GM18520 (cell line): ENCODE measurements at regions not wholly inside any gene's neighbourhood (a gene's known extent, or its start where the extent isn't known, plus 50 kb on each side); places are given as distances from the start of the nearest gene placed in this dataset.

Experiments used
- ATAC-seq: cut with Tn5 transposase; IDR thresholded peaks from one replicate; pipeline ENCODE4 v1.9.1; 2021; ENCODE audit not compliant: unreplicated experiment

- ATAC-seq, result no peak
These were observed 79.4 kb upstream of the IFNE start for GRCh38 chr9:21561502-21561901.

DNA sequence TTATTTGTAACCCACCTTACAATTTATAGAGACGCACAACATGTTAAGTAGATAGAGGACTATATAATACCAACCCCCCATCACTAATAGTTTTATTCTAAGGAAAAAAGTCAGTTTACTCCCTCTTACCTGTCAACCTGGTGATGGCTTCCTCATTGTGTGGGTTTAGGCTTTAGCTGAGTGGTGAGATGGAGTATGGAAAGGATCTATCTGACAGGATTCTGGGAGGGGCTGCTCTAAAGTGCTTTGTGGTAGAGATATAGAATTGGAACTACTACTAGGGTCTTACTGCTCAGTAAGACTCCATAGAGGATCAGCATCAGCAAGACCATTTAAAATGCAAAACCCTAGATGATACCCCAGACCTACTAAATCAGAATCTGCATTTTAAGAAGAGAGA lies 82.1 kb upstream of the IFNE start:
- no peak for ATAC-seq

DNA sequence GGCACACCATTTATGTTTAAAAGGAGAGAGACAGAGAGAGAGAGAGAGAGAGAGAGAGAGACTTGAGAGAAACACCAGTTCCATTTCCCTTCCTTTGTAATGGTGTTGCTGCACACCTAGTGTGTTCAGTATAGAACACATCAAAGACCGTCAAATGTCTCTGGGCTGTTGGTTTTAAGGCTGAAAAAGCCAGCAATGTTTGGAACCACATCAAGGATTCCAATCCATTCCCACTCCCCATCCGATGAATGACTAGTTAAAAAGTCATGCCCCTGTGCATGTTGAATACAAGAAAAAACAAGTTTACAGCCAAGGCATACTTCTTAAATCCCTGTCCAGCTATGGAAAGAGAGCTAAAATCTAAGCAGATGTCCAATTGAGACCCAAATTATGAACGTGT lies 83.0 kb upstream of the IFNE start:
- no peak for ATAC-seq

GRCh38 chr9:21567926-21568325 lies 85.8 kb upstream of the IFNE start:
- ATAC-seq, result no peak

DNA sequence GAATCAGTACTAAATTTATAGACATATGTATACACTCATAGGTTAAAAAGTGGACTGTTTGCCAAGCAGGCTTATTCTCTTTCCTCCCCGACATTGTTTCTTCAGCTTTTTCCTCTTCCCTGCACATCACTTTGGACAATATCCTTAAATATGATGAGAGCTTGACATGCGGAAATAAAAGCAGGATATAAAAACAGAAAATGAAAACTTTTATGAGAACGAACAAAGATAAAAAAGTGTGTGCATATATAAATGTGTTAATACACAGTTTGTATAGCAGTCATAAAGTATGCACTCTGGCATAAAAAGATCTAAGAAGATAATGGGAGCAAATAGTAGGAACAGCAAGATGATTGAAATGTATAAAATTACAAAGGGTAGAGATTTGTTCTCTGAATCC lies 86.4 kb upstream of the IFNE start:
- no peak for ATAC-seq

DNA sequence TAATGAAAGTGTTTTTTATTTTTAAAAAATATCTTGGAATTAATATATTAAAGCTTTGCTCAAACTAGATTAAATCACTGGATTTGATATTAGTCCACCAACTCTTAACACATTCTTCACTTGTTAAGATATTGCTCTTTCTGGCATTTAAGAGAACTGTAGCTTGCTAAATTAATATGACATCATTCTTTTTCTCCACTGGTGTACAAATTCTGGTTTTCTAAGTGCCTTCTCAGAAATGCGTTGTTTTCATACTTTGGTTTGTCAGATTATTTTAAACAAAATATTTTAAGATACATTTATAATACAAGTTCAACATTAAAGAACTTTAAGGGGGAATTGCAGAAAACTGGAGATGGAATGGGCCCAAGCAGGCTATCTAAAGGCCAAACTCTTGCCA lies 87.6 kb upstream of the IFNE start:
- no peak for ATAC-seq

DNA sequence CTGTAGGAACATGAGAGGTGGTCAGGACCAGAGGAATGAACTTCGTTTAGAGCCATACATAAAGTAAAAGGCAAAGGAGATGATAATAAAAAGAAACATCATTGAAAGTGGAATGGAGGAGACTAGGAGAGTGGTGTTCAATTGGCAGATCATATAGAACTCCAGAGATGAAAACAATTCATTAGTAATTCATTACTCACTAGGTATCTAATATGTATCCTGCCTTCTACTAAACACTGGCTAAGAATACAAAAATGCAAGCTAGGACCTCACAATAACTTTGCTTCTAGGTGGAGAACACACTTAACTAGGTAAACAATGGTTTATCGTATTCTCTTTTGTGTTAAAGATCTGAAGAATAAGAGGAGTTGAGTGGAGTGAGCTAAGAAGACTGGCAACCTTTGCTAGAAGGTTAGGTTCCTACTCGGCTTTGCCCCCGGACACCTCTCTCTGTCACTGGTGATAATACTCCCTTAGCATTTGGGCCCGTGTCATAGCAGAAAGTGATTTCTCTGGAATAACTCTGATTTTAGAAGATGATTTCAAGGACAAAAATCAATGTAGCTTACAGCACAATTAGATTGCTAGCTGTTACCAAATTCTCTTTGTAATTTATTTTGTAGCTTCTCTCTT lies 88.6 kb upstream of the IFNE start:
- ATAC-seq, result no peak

DNA sequence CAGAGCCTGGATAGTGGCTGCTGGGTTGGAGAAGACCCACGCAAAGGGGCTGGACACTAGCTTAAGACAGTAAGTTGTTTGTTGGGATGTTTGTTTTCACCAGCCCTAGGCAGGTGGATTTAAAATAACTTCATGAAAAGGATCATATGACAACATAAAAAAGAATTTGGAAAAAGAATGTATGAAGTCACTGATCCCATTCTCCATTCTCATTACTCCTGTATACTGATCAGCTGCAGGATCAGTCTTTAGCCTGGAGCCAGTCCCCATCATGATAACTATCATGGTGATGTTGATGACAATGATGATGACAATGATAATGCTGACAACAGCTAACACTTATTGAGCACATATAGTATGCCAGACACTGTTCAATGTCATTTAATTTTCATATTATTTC lies 92.1 kb upstream of the IFNE start:
- no peak for ATAC-seq

DNA sequence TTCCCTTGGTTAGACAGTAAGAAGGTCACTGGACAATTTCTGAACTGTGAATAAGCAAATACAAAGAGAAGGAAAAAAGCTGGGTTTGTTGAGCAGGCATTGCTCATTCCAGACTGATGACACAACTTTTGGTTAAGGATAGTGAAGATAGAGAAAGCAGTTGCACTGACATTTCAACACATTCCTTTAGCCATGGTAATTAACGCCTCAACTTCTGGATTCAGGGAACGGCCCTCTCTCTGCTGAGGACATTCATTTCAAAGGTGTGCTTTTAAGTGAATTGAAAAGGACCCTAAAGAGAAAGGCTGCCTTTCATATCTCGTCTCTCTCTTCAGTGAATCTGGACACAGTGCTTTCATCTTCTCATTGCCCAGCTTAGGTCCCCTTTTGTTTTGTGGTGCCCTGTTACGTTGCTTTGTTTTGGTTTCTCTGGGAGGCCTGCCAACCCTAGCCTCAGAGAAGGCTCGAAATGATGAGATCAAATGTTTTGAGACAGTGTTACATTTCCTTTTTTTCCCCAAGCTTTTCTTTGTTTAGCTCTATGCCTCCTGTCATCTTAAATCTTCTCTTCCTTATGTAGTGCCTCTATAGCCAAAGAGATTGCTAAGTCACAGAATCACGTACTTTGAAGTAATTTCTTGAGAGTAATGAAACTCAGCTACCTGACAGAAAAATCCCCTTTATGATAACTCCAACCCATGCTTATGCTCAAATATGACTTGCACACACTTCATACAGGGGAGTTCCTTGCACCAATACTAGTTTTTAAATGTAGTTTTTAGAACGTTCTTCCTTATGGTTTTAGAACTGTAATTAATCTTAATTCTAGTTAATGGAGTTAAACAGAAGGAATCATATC lies 94.4 kb upstream of the IFNE start:
- ATAC-seq, result peak; percentile 47

- ATAC-seq, result no peak
These were observed 97.1 kb upstream of the IFNE start for GRCh38 chr9:21579247-21579671.

GRCh38 chr9:21579743-21580142 lies 97.6 kb upstream of the IFNE start:
- ATAC-seq, result no peak

DNA sequence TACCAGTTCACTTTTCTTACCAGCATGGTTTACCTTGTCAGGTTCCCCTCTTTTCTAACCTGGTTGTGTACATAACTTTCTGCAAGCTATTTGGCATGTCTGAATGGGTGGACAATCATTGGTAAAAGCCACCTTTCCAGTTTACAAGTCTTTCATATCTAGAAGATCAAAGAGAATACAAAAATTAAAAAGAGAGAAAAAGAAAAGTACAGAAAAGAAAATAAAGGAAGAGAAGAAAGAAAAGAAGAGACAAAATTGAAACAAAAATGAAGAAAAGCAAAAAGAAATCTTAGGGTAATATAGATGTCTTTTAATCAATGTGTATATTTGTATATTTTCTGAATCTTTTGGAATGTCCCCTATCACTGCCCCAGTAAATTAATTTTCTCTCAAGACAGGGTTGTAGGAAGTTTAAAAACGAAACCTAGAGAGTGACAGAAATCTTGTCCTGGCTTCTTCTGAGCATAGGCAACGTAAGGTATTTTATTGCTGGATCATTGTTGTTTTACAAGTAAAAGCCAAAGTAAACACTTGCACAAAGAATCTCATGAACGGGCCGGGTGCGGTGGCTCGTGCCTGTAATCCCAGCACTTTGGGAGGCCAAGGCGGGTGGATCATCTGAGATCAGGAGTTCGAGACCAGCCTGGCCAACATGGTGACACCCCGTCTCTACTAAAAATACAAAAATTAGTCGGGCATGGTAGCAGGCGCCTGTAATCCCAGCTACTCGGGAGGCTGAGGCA lies 98.7 kb upstream of the IFNE start:
- ATAC-seq, result no peak

DNA sequence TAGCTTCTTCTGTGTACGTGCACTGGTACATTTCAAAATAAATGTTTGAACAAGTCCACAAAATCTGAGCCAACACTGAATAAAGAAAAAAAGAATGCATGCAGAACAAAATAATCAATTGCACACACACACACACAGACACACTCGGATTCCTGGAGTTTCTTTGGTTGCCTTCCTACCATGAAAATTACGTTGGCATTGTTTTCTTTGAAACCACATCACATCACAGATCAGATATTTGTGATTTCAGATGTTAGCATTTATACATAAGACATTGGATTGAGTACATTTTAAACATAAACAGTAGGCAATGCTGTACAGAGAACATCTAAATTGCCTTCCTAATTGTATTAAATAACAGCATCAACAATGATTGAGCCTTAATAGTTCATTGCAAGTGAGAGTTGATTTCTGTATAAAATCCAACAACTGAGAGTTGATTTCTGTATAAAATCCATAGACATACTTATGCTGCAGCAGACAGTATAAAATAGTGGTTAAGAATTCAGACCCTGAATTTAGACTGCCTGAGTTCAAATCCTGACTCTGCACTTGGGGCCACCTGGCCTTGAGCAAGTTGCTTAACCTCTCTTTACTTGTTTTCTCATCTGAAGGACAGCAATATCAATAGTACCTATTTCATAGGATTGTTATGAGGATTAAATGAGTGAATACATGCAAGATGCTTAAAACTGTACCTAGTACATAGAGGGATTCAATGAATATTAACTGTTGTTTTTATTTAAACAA lies 101.7 kb upstream of the IFNE start:
- no peak for ATAC-seq

DNA sequence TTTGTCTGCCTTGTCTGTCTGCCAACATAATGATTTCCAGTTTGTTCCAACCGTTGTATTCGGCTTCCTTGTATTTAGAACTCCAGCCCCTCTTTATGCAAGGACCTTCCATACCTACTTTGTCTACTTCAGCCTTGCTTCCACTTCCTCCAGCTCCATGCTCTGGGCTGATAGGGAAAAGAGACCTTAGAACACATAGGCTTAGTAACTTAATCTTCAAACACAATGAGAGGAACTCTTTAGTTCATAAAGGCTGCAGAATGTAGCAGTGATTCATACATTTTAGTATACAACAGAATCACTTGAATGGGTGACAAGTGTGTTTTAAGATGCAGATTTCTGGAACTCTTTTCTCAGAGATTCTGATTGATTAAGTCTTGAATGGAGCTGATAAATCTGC lies 102.8 kb upstream of the IFNE start:
- ATAC-seq, result no peak

DNA sequence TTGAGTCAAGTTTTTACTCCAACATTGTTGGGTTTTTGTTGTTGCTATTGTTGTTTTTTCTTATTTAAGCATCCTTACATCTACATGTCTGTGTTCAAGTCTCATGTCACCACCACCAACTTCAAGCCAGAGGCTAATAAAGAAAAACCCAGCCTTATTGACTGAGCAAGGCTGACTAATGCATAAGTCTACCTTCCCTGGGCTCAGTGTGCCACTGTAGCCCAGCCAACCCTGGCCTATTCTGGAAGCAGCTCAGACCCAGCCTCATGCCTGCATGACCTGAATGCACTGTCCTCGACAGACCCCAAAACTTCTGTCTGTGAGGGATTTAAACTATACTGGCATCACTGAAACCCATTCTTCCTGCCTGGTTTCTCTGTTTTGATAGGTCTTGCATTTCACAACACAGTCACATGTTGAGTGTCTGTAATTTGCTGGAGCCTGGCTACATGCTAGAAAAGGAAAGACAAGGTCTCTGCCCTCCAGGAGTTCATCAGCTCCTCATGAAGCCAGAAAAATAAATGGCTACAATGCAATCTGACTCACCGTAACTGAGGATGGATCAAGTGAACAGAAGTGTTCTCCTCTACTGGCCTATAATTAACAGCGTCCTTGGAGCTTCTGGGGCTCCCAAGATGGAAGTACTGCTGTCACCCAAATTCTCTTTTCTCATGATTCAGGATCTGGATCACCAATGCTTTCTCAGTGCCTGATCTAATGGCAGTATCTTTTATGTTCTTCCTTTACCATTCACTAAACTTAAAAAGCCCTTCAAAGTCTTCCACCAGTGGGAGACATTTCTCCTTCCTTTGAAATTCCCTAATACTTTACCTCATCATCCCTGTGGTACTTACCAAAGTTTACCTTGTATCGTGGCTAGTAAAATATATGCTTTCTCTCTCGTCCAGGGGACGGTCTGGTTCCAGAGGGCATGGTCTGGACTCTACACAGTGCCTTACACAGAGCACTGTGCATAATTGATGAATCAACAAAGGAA lies 103.9 kb upstream of the IFNE start:
- ATAC-seq, result no peak

- no peak for ATAC-seq
These were observed 107.4 kb upstream of the IFNE start for GRCh38 chr9:21589344-21590056.

DNA sequence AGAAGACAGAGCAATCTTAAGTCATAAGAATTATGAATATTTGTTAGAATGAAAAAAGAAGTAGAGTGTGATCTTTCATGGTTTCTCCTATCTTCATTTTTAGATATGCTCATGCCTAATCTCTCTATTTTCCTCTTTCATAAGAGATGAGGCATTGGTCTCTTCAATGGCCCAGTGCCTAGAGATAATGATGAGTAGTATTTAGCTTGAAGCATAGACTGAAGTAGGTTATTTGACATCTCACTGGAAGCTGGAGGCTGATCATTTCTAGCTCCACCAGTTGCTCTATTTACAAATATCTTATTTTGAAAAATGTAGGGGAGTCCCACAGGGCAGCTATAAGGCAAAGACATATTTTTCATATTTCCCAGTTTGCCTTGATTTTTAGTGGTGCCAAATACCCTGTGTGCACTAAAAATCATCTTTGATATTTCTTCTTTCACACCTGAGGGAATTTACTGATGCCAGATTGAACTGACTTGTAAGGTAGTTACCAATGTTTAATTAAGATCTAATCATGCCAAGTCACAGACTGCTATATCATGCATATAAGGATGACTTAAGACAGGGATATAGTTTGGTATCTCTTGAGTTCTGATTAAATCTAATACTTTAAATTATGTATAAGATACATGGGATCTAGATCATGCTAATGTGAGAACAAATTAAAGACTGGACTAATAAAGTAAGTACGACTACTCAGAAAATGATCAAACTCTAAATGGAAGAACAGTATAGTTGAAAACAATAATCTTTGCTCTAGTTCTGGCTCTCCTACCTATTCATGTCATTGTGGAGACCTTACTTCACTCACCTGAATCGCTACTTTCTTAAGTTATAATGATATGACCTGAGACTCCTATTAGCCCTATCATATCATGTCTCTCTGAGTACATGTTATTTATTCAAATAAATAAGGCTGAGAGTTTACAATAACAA lies 108.2 kb upstream of the IFNE start:
- no peak for ATAC-seq
